Pancreas (tissue), 10 donors: ENCODE measurements at regions not wholly inside any gene's neighbourhood (a gene's known extent, or its start where the extent isn't known, plus 50 kb on each side); places are given as distances from the start of the nearest gene placed in this dataset.
A peak's percentile ranks its signal among the peaks of the same experiment; 100 is the strongest.
"Not testable (repeated sequence)": the region's sequence is repeated elsewhere in the genome, so short reads cannot be mapped to it uniquely, and the experiment has no call there.

Experiments used
- ATAC-seq, 4 donors: fragments of 200-7000 bp; cut with Tn5 transposase; one replicate each; pipeline versions ENCODE4 v1.8.0 to v1.9.1; 2020; ENCODE audit warnings: mild to moderate bottlenecking in 4 of 4, moderate library complexity in 4 of 4
- DNase-seq, 6 donors: peaks; one replicate each; pipeline ENCODE4 v3.0.0-alpha.2; 2020
- FAIRE-seq: peaks from 2 replicates; lab custom pipeline; 2012; peaks lifted over from hg19 to GRCh38; lab: Jason Lieb, UNC
- H3K27ac ChIP-seq, 4 donors: fragments of 200-600 bp; sonication (generic); 1 replicate in 3 of 4; 2 replicates in 1 of 4; pipeline versions ENCODE4 v1.5.0 to v1.8.0; 2020
- H3K27me3 ChIP-seq, 4 donors: fragments of 200-600 bp; one replicate each; pipeline ENCODE4 v1.8.0; 2021
- H3K36me3 ChIP-seq, 3 donors: fragments of 200-600 bp; sonication (generic) in 1 of 3; one replicate each; pipeline versions ENCODE4 v1.5.0 to v1.8.0; 2020 to 2021
- H3K4me1 ChIP-seq, 3 donors: fragments of 200-600 bp; one replicate each; pipeline ENCODE4 v1.8.0; 2021
- H3K4me3 ChIP-seq, 4 donors: fragments of 200-600 bp; sonication (generic) in 2 of 4; one replicate each; pipeline versions ENCODE4 v1.5.0 to v1.8.0; 2020 to 2021
- H3K9me3 ChIP-seq, 4 donors: fragments of 200-600 bp; one replicate each; pipeline ENCODE4 v1.8.0; 2021
- WGBS, 2 donors: extraction: QIAGEN DNeasy Blood & Tissue Kit; methylation state at CpG; one replicate each; pipeline ENCODE4 v1.1.7; 2013; 5-methylcytosine and 5-hydroxymethylcytosine counted together
- intact Hi-C, 3 donors: fragments of 100-400 bp; cut with DNase I; formaldehyde crosslinking; loops; one replicate each; pipeline versions ENCODE4 v1.11.1 to v1.14.2; 2022
- TF ChIP-seq, protein P1 (sequence below), 4 donors: fragments of 200-600 bp; sonication (generic) in 3 of 4; IDR thresholded peaks; one replicate each; pipeline versions ENCODE4 v1.5.0 to v1.8.0; 2021; ENCODE audit warnings: antibody characterized with exemption in 4 of 4
- donor health status: healthy with polysubstance abuse.
- donor health status: DM: no; HTN: no; CAD: no; lungs with moderate emphysema.
- donor health status: DM: no; HTN: no; CAD: no.
- donor health status: control.
- donor health status: control.
- donor health status: Bipolar disorder and iron deficiency.
- donor health status: DM: yes; HTN: yes; CAD: no.
- donor health status: DM: no; HTN: no; CAD: no.
- donor health status: DM: no; HTN: no; CAD: no.
- donor health status: DM: yes; HTN: yes; CAD: no.

DNA sequence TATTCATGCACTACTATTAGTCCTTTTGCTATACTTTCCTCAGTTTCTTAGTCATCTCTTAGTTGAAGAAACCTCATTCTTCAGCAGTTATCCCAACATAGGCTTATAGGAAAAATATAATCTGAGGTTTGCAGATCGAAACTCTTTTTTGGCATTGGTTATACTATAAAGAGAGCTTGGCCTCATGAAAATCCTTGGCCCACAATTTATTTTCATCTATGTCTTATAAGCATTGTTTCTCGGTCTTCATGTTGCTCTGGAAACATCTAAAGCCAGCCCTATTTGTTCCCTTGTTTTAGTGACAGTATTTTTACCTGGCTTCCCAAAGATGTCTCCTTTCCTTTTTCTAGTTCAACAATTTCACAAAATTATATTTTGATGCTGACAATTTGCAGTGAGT, 345.1 kb upstream of the PRKCQ start:
- 79 to 93% methylated on average over 2 of the region's 2 CpGs for WGBS, 2 donors
- FAIRE-seq: no peak
- no peaks in the 10 kb centered on the region for H3K9me3 ChIP-seq
- no peaks in the 10 kb centered on the region for H3K36me3 ChIP-seq
- TF ChIP-seq, protein P1, sequence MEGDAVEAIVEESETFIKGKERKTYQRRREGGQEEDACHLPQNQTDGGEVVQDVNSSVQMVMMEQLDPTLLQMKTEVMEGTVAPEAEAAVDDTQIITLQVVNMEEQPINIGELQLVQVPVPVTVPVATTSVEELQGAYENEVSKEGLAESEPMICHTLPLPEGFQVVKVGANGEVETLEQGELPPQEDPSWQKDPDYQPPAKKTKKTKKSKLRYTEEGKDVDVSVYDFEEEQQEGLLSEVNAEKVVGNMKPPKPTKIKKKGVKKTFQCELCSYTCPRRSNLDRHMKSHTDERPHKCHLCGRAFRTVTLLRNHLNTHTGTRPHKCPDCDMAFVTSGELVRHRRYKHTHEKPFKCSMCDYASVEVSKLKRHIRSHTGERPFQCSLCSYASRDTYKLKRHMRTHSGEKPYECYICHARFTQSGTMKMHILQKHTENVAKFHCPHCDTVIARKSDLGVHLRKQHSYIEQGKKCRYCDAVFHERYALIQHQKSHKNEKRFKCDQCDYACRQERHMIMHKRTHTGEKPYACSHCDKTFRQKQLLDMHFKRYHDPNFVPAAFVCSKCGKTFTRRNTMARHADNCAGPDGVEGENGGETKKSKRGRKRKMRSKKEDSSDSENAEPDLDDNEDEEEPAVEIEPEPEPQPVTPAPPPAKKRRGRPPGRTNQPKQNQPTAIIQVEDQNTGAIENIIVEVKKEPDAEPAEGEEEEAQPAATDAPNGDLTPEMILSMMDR (IDR thresholded peaks at IDR 0.05): no peak
- ATAC-seq: no peak
- no peak for DNase-seq
- intact Hi-C loops: no loop called here
- H3K27ac ChIP-seq: no peak overlapping the region
- H3K4me3 ChIP-seq: no peak overlapping the region
- no peaks in the 10 kb centered on the region for H3K27me3 ChIP-seq
- H3K4me1 ChIP-seq: peaks cover 0 to 14% (median 12%) of the 10 kb centered on the region in 3 donors

DNA sequence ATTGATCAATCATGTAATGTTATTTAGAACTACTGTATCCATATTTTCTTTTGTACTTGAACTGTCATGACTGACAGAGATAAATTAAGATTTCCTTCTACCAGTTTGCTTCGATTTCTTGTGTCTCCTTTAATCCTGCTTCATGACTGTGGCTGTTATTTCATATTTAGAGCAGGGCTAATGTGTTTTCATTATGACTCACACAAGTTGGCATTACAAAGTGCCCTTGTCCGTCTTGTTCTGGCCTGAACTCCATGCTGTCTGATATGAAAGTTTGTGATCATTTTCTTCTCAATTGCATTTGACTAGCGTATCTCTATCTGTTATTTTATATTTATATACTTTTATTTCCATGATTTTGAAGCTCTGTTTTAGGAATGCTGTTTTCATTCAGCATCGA, 344.1 kb upstream of the PRKCQ start:
- intact Hi-C loops: no loop called here
- 11 to 12% methylated on average over 4 of the region's 4 CpGs for WGBS, 2 donors
- Histone ChIP-seq H3K4me1 (peaks cover 0 to 14% (median 12%) of the 10 kb centered on the region in 3 donors), H3K27ac (no peak overlapping the region), H3K9me3 (no peaks in the 10 kb centered on the region), H3K4me3 (no peak overlapping the region), H3K36me3 (no peaks in the 10 kb centered on the region), H3K27me3 (no peaks in the 10 kb centered on the region)
- DNase-seq (peak in 2 of 6 donors; percentile 9 to 20), FAIRE-seq (no peak), ATAC-seq (peak; percentile 63 to 83 (median 78))
- TF ChIP-seq, protein P1 (IDR thresholded peaks at IDR 0.05): no peak

DNA sequence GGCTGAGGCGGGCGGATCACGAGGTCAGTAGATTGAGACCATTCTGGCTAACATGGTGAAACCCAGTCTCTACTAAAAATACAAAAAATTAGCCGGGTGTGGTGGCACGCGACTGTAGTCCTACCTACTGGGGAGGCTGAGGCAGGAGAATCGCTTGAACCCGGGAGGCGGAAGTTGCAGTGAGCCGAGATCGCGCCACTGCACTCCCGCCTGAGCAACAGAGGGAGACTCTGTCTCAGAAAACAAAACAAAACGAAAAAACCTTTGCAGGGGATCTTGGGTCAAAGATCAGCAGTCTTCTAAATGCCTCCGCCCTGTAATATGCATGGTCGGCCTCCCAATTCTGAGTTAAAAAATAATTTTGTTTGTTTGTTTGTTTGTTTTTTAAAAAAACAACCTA, 340.9 kb upstream of the PRKCQ start:
- FAIRE-seq, ATAC-seq, DNase-seq, intact Hi-C loops, H3K27me3 ChIP-seq, H3K4me3 ChIP-seq, H3K27ac ChIP-seq, H3K9me3 ChIP-seq, H3K36me3 ChIP-seq: not testable (repeated sequence)
- 86 to 87% methylated on average over 16 of the region's 16 CpGs for WGBS, 2 donors
- H3K4me1 ChIP-seq: peaks cover 0 to 14% (median 12%) of the 10 kb centered on the region in 3 donors

DNA sequence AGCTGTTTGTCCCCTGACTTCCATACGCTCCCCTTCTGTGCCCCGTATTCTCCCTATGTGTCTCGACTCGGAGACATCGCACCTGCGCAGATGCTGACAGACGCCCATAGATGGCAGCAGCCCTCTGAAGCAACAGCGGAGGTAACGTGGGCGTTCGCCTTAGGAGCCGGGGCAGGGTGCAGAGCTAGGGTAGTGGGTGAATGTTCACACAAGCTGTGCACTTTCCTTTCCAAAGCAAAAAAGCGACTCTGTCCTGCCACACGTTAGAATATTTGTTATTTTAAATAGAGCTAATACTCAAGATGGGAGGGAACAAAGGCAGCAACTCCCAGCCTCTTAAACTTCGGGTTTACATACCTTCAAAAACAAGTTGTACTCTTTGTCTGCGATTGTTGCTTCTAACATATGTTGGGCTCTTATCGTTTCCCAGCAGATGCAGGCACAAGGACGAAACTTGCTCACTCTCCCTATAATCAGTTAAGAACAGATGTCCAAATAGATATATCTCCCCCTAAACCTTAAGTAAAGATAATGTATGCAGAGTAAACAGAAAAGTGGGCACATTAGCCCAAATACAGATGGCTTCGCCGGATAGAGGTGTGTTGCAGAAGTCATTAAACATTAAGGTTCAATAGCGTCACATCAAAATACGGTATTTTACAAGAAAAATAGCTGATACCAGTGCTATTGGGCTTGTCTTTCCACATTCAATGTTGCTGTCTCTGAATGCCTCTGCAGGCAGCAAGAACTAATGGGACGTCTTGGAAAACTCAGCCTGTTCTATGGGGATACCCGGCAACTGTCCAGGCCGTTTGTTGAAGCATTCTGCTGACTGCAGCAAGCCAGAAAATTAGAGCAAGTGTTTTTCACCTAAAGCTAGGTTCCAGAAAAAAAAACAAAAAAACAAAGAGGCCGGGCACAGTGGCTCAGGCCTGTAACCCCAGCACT, 340.3 kb upstream of the PRKCQ start:
- FAIRE-seq: no peak
- peak; percentile 90 to 98 (median 96) for ATAC-seq
- Histone ChIP-seq H3K27ac (no peak overlapping the region), H3K36me3 (no peaks in the 10 kb centered on the region), H3K4me1 (peaks cover 0 to 14% (median 12%) of the 10 kb centered on the region in 3 donors), H3K9me3 (no peaks in the 10 kb centered on the region), H3K4me3 (peak overlapping the region in 2 of 4 donors; percentile 15 to 25), H3K27me3 (no peaks in the 10 kb centered on the region)
- WGBS, 2 donors: 17% methylated on average over 26 of the region's 26 CpGs
- peak; percentile 52 to 85 (median 78) for DNase-seq
- intact Hi-C loops: no loop called here
- TF ChIP-seq, protein P1 (IDR thresholded peaks at IDR 0.05): peak; percentile 28 to 54 (median 44)

DNA sequence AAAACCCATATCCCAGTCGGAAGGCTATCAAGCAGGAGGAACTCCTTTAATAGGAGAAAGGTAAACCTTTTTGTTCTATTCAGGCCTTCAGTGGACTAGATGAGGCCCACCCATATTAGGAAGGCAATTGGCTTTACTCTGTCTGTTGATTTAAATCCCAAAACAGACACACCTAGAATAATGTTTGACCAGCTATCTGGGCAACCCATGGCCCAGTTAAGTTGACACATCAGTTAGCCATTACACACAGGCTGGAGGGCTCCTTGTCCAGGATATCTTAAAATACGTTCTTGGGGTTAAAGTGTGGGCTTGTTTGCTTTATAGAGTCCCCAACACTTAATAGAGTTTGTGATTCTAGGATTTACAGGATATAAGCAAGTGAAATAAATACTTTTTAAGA, 339.0 kb upstream of the PRKCQ start:
- 79 to 86% methylated on average over 2 of the region's 2 CpGs for WGBS, 2 donors
- Histone ChIP-seq H3K27me3 (no peaks in the 10 kb centered on the region), H3K9me3 (no peaks in the 10 kb centered on the region), H3K36me3 (no peaks in the 10 kb centered on the region), H3K4me3 (no peak overlapping the region), H3K27ac (no peak overlapping the region), H3K4me1 (peaks cover 0 to 9% (median 7%) of the 10 kb centered on the region in 3 donors)
- TF ChIP-seq, protein P1 (IDR thresholded peaks at IDR 0.05): no peak
- FAIRE-seq: no peak
- DNase-seq: no peak
- no peak for ATAC-seq
- intact Hi-C loops: loop anchor here in 1 of 3 donors (10.0 kb wide), 1 partner anchor 496 kb away; the partner anchor contains the start of gene SFMBT2
